Peyer's patch (tissue), 4 donors: ENCODE measurements at regions not wholly inside any gene's neighbourhood (a gene's known extent, or its start where the extent isn't known, plus 50 kb on each side); places are given as distances from the start of the nearest gene placed in this dataset.

Source experiments
- POLR2A ChIP-seq, 2 donors: fragments of 450-650 bp; IDR thresholded peaks; one replicate each; pipeline ENCODE4 v1.5.1; 2017; ENCODE audit warnings: antibody characterized with exemption in 2 of 2, mild to moderate bottlenecking in 2 of 2, moderate library complexity in 2 of 2
- TF ChIP-seq, protein P1 (sequence below), 6 experiments: fragments of 450-650 bp in 4 of 6; fragments of 200-600 bp in 2 of 6; sonication (generic) in 1 of 6; IDR thresholded peaks; one replicate each; pipeline ENCODE4 v1.5.1; 2017 to 2019; ENCODE audit warnings: antibody characterized with exemption in 6 of 6, mild to moderate bottlenecking in 3 of 6, moderate library complexity in 1 of 6

DNA sequence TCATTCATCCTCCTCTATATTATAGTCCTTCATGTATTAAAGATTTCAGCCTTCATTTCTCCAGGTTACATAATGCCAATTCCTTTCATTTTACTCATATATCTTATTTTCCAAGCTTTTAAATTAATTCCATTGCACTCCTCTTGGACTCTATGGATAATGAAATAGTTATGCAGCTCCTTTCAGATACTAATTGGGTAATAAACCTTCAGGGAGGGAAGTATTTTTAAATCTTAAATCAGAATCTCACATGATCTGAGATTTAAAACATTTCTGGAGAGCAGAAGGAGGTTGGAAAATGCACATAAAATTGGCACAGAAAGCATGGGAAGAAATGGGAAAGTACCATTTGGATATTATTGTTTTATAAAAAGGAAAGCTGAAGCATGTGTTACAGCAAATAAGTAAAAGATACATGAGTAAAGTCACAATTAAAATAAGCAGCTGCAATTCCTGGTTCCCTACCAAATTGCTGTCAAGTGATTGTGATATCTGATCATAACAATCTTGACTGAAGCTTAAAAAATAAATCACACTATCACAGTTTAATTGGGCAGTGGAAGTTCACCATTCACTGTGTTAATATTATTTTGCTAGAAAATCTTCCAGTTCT is 257.9 kb upstream of the NREP start:
- TF ChIP-seq, protein P1, sequence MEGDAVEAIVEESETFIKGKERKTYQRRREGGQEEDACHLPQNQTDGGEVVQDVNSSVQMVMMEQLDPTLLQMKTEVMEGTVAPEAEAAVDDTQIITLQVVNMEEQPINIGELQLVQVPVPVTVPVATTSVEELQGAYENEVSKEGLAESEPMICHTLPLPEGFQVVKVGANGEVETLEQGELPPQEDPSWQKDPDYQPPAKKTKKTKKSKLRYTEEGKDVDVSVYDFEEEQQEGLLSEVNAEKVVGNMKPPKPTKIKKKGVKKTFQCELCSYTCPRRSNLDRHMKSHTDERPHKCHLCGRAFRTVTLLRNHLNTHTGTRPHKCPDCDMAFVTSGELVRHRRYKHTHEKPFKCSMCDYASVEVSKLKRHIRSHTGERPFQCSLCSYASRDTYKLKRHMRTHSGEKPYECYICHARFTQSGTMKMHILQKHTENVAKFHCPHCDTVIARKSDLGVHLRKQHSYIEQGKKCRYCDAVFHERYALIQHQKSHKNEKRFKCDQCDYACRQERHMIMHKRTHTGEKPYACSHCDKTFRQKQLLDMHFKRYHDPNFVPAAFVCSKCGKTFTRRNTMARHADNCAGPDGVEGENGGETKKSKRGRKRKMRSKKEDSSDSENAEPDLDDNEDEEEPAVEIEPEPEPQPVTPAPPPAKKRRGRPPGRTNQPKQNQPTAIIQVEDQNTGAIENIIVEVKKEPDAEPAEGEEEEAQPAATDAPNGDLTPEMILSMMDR (IDR thresholded peaks at IDR 0.05) = no peak
- TF ChIP-seq POLR2A (IDR thresholded peaks at IDR 0.05) = no peak
